Activated T-helper 2 cell treated with anti-CD3 and anti-CD28 coated beads, Interferon-gamma antibody, Interleukin-2, Interleukin-4, amounts not matched to agents 10 μg/mL and 5 μg/mL and 100 μg/mL, durations not matched to agents 14 hours and 24 hours and 36 hours (primary cell): ENCODE measurements at regions not wholly inside any gene's neighbourhood (a gene's known extent, or its start where the extent isn't known, plus 50 kb on each side); places are given as distances from the start of the nearest gene placed in this dataset.

Source experiments
- DNase-seq: peaks from one replicate; pipeline ENCODE4 v3.0.0; 2021; ENCODE audit warnings: low spot score
- H3K27ac Mint-ChIP-seq: one replicate; pipeline ENCODE4 v1.8.0; 2021; ENCODE audit warnings: mixed read lengths
- H3K27me3 Mint-ChIP-seq: one replicate; pipeline ENCODE4 v1.8.0; 2021; ENCODE audit warnings: low read depth, mixed read lengths
- H3K36me3 Mint-ChIP-seq: one replicate; pipeline ENCODE4 v1.8.0; 2021; ENCODE audit warnings: low read depth, mixed read lengths
- H3K4me1 Mint-ChIP-seq: one replicate; pipeline ENCODE4 v1.8.0; 2021; ENCODE audit warnings: low read depth, mixed read lengths
- H3K4me3 Mint-ChIP-seq: one replicate; pipeline ENCODE4 v1.8.0; 2021; ENCODE audit warnings: low read depth, mild to moderate bottlenecking, moderate library complexity, mixed read lengths
- H3K9me3 Mint-ChIP-seq: one replicate; pipeline ENCODE4 v1.8.0; 2021; ENCODE audit warnings: mixed read lengths
- intact Hi-C: fragments of 100-400 bp; cut with micrococcal nuclease; formaldehyde crosslinking; loops from one replicate; pipeline ENCODE4 v1.15.1; 2023

GRCh38 chr5:74237571-74238145 is 402.9 kb downstream of the ENC1 start:
- peaks cover 23% of the 10 kb centered on the region for H3K27me3 Mint-ChIP-seq
- peaks cover 6% of the 10 kb centered on the region for H3K4me1 Mint-ChIP-seq
- H3K27ac Mint-ChIP-seq: no peak overlapping the region
- intact Hi-C loops: no loop called here
- H3K36me3 Mint-ChIP-seq: no peaks in the 10 kb centered on the region
- DNase-seq: no peak
- no peak overlapping the region for H3K4me3 Mint-ChIP-seq
- H3K9me3 Mint-ChIP-seq: no peaks in the 10 kb centered on the region

- Mint-ChIP-seq H3K27ac (no peak overlapping the region), H3K4me3 (no peak overlapping the region), H3K27me3 (peaks cover 24% of the 10 kb centered on the region), H3K4me1 (peaks cover 7% of the 10 kb centered on the region), H3K9me3 (no peaks in the 10 kb centered on the region), H3K36me3 (no peaks in the 10 kb centered on the region)
- no peak for DNase-seq
- intact Hi-C loops: no loop called here
Measured at GRCh38 chr5:74235552-74235951, 405.0 kb downstream of the ENC1 start.

GRCh38 chr5:74233571-74233970 is 407.0 kb downstream of the ENC1 start:
- H3K27me3 Mint-ChIP-seq: peaks cover 20% of the 10 kb centered on the region
- no peak overlapping the region for H3K27ac Mint-ChIP-seq
- no peaks in the 10 kb centered on the region for H3K9me3 Mint-ChIP-seq
- no peaks in the 10 kb centered on the region for H3K36me3 Mint-ChIP-seq
- no peak for DNase-seq
- intact Hi-C loops: no loop called here
- no peak overlapping the region for H3K4me3 Mint-ChIP-seq
- peaks cover 6% of the 10 kb centered on the region for H3K4me1 Mint-ChIP-seq

GRCh38 chr5:74233091-74233490 is 407.4 kb downstream of the ENC1 start:
- Mint-ChIP-seq H3K27ac (no peak overlapping the region), H3K9me3 (no peaks in the 10 kb centered on the region), H3K4me1 (peaks cover 6% of the 10 kb centered on the region), H3K27me3 (peaks cover 16% of the 10 kb centered on the region), H3K36me3 (no peaks in the 10 kb centered on the region), H3K4me3 (no peak overlapping the region)
- DNase-seq: no peak
- intact Hi-C loops: no loop called here

- no peak for DNase-seq
- Mint-ChIP-seq H3K4me1 (peaks cover 6% of the 10 kb centered on the region), H3K36me3 (no peaks in the 10 kb centered on the region), H3K9me3 (no peaks in the 10 kb centered on the region), H3K27me3 (peaks cover 19% of the 10 kb centered on the region), H3K27ac (no peak overlapping the region), H3K4me3 (no peak overlapping the region)
- intact Hi-C loops: no loop called here
Measured at GRCh38 chr5:74232276-74232675, 408.3 kb downstream of the ENC1 start.

- intact Hi-C loops: no loop called here
- H3K9me3 Mint-ChIP-seq: no peaks in the 10 kb centered on the region
- H3K27me3 Mint-ChIP-seq: peaks cover 19% of the 10 kb centered on the region
Measured at GRCh38 chr5:74231697-74232096, 408.8 kb downstream of the ENC1 start.

GRCh38 chr5:74226716-74227485 is 413.6 kb downstream of the ENC1 start:
- DNase-seq: no peak
- H3K36me3 Mint-ChIP-seq: no peaks in the 10 kb centered on the region
- peaks cover 14% of the 10 kb centered on the region for H3K27me3 Mint-ChIP-seq
- no peaks in the 10 kb centered on the region for H3K4me1 Mint-ChIP-seq
- no peaks in the 10 kb centered on the region for H3K9me3 Mint-ChIP-seq
- intact Hi-C loops: no loop called here
- no peak overlapping the region for H3K4me3 Mint-ChIP-seq
- H3K27ac Mint-ChIP-seq: no peak overlapping the region

More at GRCh38 chr5:74231697-74232096, 408.8 kb downstream of the ENC1 start:
- no peak overlapping the region for H3K27ac Mint-ChIP-seq
- no peaks in the 10 kb centered on the region for H3K36me3 Mint-ChIP-seq
- DNase-seq: no peak
- peaks cover 6% of the 10 kb centered on the region for H3K4me1 Mint-ChIP-seq
- H3K4me3 Mint-ChIP-seq: no peak overlapping the region

GRCh38 chr5:74225587-74225986 is 414.9 kb downstream of the ENC1 start:
- no peak for DNase-seq
- peaks cover 14% of the 10 kb centered on the region for H3K27me3 Mint-ChIP-seq
- intact Hi-C loops: no loop called here
- no peak overlapping the region for H3K4me3 Mint-ChIP-seq
- no peaks in the 10 kb centered on the region for H3K4me1 Mint-ChIP-seq
- H3K9me3 Mint-ChIP-seq: no peaks in the 10 kb centered on the region
- no peak overlapping the region for H3K27ac Mint-ChIP-seq
- no peaks in the 10 kb centered on the region for H3K36me3 Mint-ChIP-seq

- Mint-ChIP-seq H3K9me3 (no peaks in the 10 kb centered on the region), H3K27ac (no peak overlapping the region), H3K36me3 (no peaks in the 10 kb centered on the region), H3K4me3 (no peak overlapping the region), H3K4me1 (no peaks in the 10 kb centered on the region), H3K27me3 (peaks cover 14% of the 10 kb centered on the region)
- DNase-seq: no peak
- intact Hi-C loops: no loop called here
Measured at GRCh38 chr5:74224331-74224730, 416.2 kb downstream of the ENC1 start.

GRCh38 chr5:74222806-74223205 is 417.7 kb downstream of the ENC1 start:
- intact Hi-C loops: no loop called here
- no peak for DNase-seq
- Mint-ChIP-seq H3K27me3 (peaks cover 14% of the 10 kb centered on the region), H3K4me1 (no peaks in the 10 kb centered on the region), H3K9me3 (no peaks in the 10 kb centered on the region), H3K4me3 (no peak overlapping the region), H3K36me3 (no peaks in the 10 kb centered on the region), H3K27ac (no peak overlapping the region)

- Mint-ChIP-seq H3K27ac (no peak overlapping the region), H3K9me3 (no peaks in the 10 kb centered on the region), H3K27me3 (peaks cover 15% of the 10 kb centered on the region), H3K4me3 (no peak overlapping the region), H3K36me3 (no peaks in the 10 kb centered on the region), H3K4me1 (no peaks in the 10 kb centered on the region)
- intact Hi-C loops: no loop called here
- DNase-seq: no peak
Measured at GRCh38 chr5:74221413-74221812, 419.1 kb downstream of the ENC1 start.

- no peaks in the 10 kb centered on the region for H3K9me3 Mint-ChIP-seq
- intact Hi-C loops: no loop called here
- no peaks in the 10 kb centered on the region for H3K36me3 Mint-ChIP-seq
- no peaks in the 10 kb centered on the region for H3K4me1 Mint-ChIP-seq
- no peak for DNase-seq
- H3K27ac Mint-ChIP-seq: no peak overlapping the region
- peaks cover 9% of the 10 kb centered on the region for H3K27me3 Mint-ChIP-seq
- no peak overlapping the region for H3K4me3 Mint-ChIP-seq
Measured at GRCh38 chr5:74216012-74216411, 424.5 kb downstream of the ENC1 start.

GRCh38 chr5:74212336-74212735 is 428.2 kb downstream of the ENC1 start:
- Mint-ChIP-seq H3K4me3 (no peak overlapping the region), H3K36me3 (no peaks in the 10 kb centered on the region), H3K4me1 (no peaks in the 10 kb centered on the region), H3K27ac (no peak overlapping the region), H3K9me3 (no peaks in the 10 kb centered on the region), H3K27me3 (peaks cover 25% of the 10 kb centered on the region)
- intact Hi-C loops: no loop called here
- DNase-seq: no peak
